ENCODE measurements at regions not wholly inside any gene's neighbourhood (a gene's known extent, or its start where the extent isn't known, plus 50 kb on each side); places are given as distances from the start of the nearest gene placed in this dataset.

GRCh38 chr13:26989957-26990713 is 181.5 kb downstream of the USP12 start:
- peaks cover 1 to 19% (median 11%) of the 10 kb centered on the region in 5 donors for H3K27me3 Mint-ChIP-seq
- H3K4me3 ChIP-seq (ENCODE audit: low read length): no peak overlapping the region
- ATAC-seq (no peak), DNase-seq (no peak)
- no peaks in the 10 kb centered on the region for H3K9me3 ChIP-seq (ENCODE audit: control insufficient read depth in 2 of 3, low read length in 3 of 3)
- CTCF ChIA-PET: interaction anchor here (0.6 to 1.1 kb wide), 2 partner anchors 369 to 841 kb away, joined by 3 read pairs; no protein-coding TSS in a partner anchor
- H3K9me3 Mint-ChIP-seq: no peaks in the 10 kb centered on the region
- no peaks in the 10 kb centered on the region for H3K4me1 ChIP-seq (ENCODE audit: control insufficient read depth in 2 of 2, insufficient read depth in 2 of 2, low read length in 2 of 2)
- H3K27ac Mint-ChIP-seq: no peak overlapping the region
- peaks cover 0 to under 1% (median 0%) of the 10 kb centered on the region in 7 donors for H3K4me1 Mint-ChIP-seq
- no peaks in the 10 kb centered on the region for H3K27me3 ChIP-seq (ENCODE audit: control insufficient read depth in 2 of 2, insufficient read depth in 2 of 2, low read length in 2 of 2)
- intact Hi-C loops (cut with micrococcal nuclease): loop anchor here in 1 of 2 donors (5.0 kb wide), 1 partner anchor 837 kb away; no protein-coding TSS in a partner anchor
- no peaks in the 10 kb centered on the region for H3K36me3 Mint-ChIP-seq
- no peak overlapping the region for H3K27ac ChIP-seq (ENCODE audit: low read depth, low read length)
- H3K36me3 ChIP-seq (ENCODE audit: control insufficient read depth in 2 of 3, insufficient read depth in 3 of 3, low read length in 3 of 3): no peaks in the 10 kb centered on the region
- POLR2A ChIA-PET: no interaction called here
- no peak overlapping the region for H3K4me3 Mint-ChIP-seq

- no peak overlapping the region for H3K27ac Mint-ChIP-seq
Measured at GRCh38 chr13:26989261-26989956, 182.2 kb downstream of the USP12 start.

GRCh38 chr13:26988059-26988769 is 183.4 kb downstream of the USP12 start:
- H3K36me3 Mint-ChIP-seq: no peaks in the 10 kb centered on the region
- H3K27ac ChIP-seq (ENCODE audit: low read depth, low read length): no peak overlapping the region
- no peak overlapping the region for H3K4me3 ChIP-seq (ENCODE audit: low read length)
- intact Hi-C loops (cut with micrococcal nuclease): loop anchor here in 1 of 2 donors (5.0 kb wide), 1 partner anchor 839 kb away; no protein-coding TSS in a partner anchor
- ChIA-PET CTCF (interaction anchor here (1.2 to 4.8 kb wide), 2 partner anchors 215 to 372 kb away, joined by 4 to 122 read pairs; no protein-coding TSS in a partner anchor), POLR2A (no interaction called here)
- H3K9me3 Mint-ChIP-seq: peaks cover 0 to 1% (median 0%) of the 10 kb centered on the region in 11 donors
- DNase-seq (no peak), ATAC-seq (no peak)
- H3K4me3 Mint-ChIP-seq: no peak overlapping the region
- H3K9me3 ChIP-seq (ENCODE audit: control insufficient read depth in 2 of 3, low read length in 3 of 3): no peaks in the 10 kb centered on the region
- no peak overlapping the region for H3K27ac Mint-ChIP-seq
- H3K36me3 ChIP-seq (ENCODE audit: control insufficient read depth in 2 of 3, insufficient read depth in 3 of 3, low read length in 3 of 3): no peaks in the 10 kb centered on the region
- no peaks in the 10 kb centered on the region for H3K4me1 ChIP-seq (ENCODE audit: control insufficient read depth in 2 of 2, insufficient read depth in 2 of 2, low read length in 2 of 2)
- H3K4me1 Mint-ChIP-seq: peaks cover 0 to 9% (median 0%) of the 10 kb centered on the region in 7 donors
- no peaks in the 10 kb centered on the region for H3K27me3 ChIP-seq (ENCODE audit: control insufficient read depth in 2 of 2, insufficient read depth in 2 of 2, low read length in 2 of 2)
- peaks cover 3 to 15% (median 11%) of the 10 kb centered on the region in 5 donors for H3K27me3 Mint-ChIP-seq

More at GRCh38 chr13:26989261-26989956, 182.2 kb downstream of the USP12 start:
- ChIA-PET POLR2A (no interaction called here), CTCF (interaction anchor here (0.6 to 4.8 kb wide), 3 partner anchors 370 to 841 kb away, joined by 3 to 122 read pairs (median 3); no protein-coding TSS in a partner anchor)
- Histone ChIP-seq H3K36me3 (ENCODE audit: control insufficient read depth in 2 of 3, insufficient read depth in 3 of 3, low read length in 3 of 3) (no peaks in the 10 kb centered on the region), H3K4me1 (ENCODE audit: control insufficient read depth in 2 of 2, insufficient read depth in 2 of 2, low read length in 2 of 2) (no peaks in the 10 kb centered on the region), H3K27ac (ENCODE audit: low read depth, low read length) (no peak overlapping the region), H3K4me3 (ENCODE audit: low read length) (no peak overlapping the region), H3K9me3 (ENCODE audit: control insufficient read depth in 2 of 3, low read length in 3 of 3) (no peaks in the 10 kb centered on the region), H3K27me3 (ENCODE audit: control insufficient read depth in 2 of 2, insufficient read depth in 2 of 2, low read length in 2 of 2) (no peaks in the 10 kb centered on the region)
- H3K4me3 Mint-ChIP-seq: no peak overlapping the region
- H3K27me3 Mint-ChIP-seq: peaks cover 0 to 15% (median 7%) of the 10 kb centered on the region in 5 donors
- H3K4me1 Mint-ChIP-seq: peaks cover 0 to 2% (median 0%) of the 10 kb centered on the region in 7 donors
- no peaks in the 10 kb centered on the region for H3K9me3 Mint-ChIP-seq
- ATAC-seq: no peak
- intact Hi-C loops (cut with micrococcal nuclease): loop anchor here in 1 of 2 donors (5.0 kb wide), 1 partner anchor 838 kb away; no protein-coding TSS in a partner anchor
- no peaks in the 10 kb centered on the region for H3K36me3 Mint-ChIP-seq
- no peak for DNase-seq

- Histone ChIP-seq H3K27me3 (ENCODE audit: control insufficient read depth in 2 of 2, insufficient read depth in 2 of 2, low read length in 2 of 2) (no peaks in the 10 kb centered on the region), H3K27ac (ENCODE audit: low read depth, low read length) (no peak overlapping the region), H3K4me1 (ENCODE audit: control insufficient read depth in 2 of 2, insufficient read depth in 2 of 2, low read length in 2 of 2) (no peaks in the 10 kb centered on the region), H3K36me3 (ENCODE audit: control insufficient read depth in 2 of 3, insufficient read depth in 3 of 3, low read length in 3 of 3) (no peaks in the 10 kb centered on the region), H3K4me3 (ENCODE audit: low read length) (no peak overlapping the region), H3K9me3 (ENCODE audit: control insufficient read depth in 2 of 3, low read length in 3 of 3) (no peaks in the 10 kb centered on the region)
- CTCF ChIA-PET: interaction anchor here (1.2 to 4.8 kb wide), 2 partner anchors 216 to 373 kb away, joined by 4 to 122 read pairs; no protein-coding TSS in a partner anchor
- Mint-ChIP-seq H3K36me3 (no peaks in the 10 kb centered on the region), H3K4me3 (no peak overlapping the region), H3K27me3 (peaks cover 3 to 17% (median 11%) of the 10 kb centered on the region in 5 donors), H3K9me3 (peaks cover 0 to 1% (median 0%) of the 10 kb centered on the region in 11 donors), H3K4me1 (peaks cover 0 to 10% (median 0%) of the 10 kb centered on the region in 7 donors), H3K27ac (no peak overlapping the region)
- POLR2A ChIA-PET: no interaction called here
- intact Hi-C loops (cut with micrococcal nuclease): loop anchor here in 1 of 2 donors (5.0 kb wide), 1 partner anchor 840 kb away; no protein-coding TSS in a partner anchor
- DNase-seq (no peak), ATAC-seq (no peak)
Measured at GRCh38 chr13:26987486-26988013, 184.1 kb downstream of the USP12 start.

GRCh38 chr13:26985285-26985878 is 186.2 kb downstream of the USP12 start:
- DNase-seq (peak; percentile 17 to 76 (median 65)), ATAC-seq (peak; percentile 83)
- no peaks in the 10 kb centered on the region for H3K9me3 ChIP-seq (ENCODE audit: control insufficient read depth in 2 of 3, low read length in 3 of 3)
- POLR2A ChIA-PET: interaction anchor here (0.7 to 1.0 kb wide), 2 partner anchors 305 to 374 kb away, joined by 4 to 5 read pairs; no protein-coding TSS in a partner anchor
- Mint-ChIP-seq H3K27me3 (peaks cover 3 to 17% (median 11%) of the 10 kb centered on the region in 5 donors), H3K36me3 (no peaks in the 10 kb centered on the region), H3K4me3 (no peak overlapping the region), H3K9me3 (peaks cover 0 to 1% (median 0%) of the 10 kb centered on the region in 11 donors), H3K4me1 (peaks cover 0 to 10% (median 0%) of the 10 kb centered on the region in 7 donors), H3K27ac (peak overlapping the region in 1 of 9 donors; percentile 46)
- H3K27ac ChIP-seq (ENCODE audit: low read depth, low read length): no peak overlapping the region
- CTCF ChIA-PET: interaction anchor here (0.6 to 4.8 kb wide), 29 partner anchors 11 to 1018 kb away, joined by 3 to 122 read pairs (median 4); partner anchors contain the start of gene RASL11A
- intact Hi-C loops (cut with micrococcal nuclease): loop anchor here (1.0 to 5.0 kb wide), 8 partner anchors 265 to 999 kb away; partner anchors contain the start of gene RPL21 (in 1 of the 2)
- no peaks in the 10 kb centered on the region for H3K36me3 ChIP-seq (ENCODE audit: control insufficient read depth in 2 of 3, insufficient read depth in 3 of 3, low read length in 3 of 3)
- no peaks in the 10 kb centered on the region for H3K4me1 ChIP-seq (ENCODE audit: control insufficient read depth in 2 of 2, insufficient read depth in 2 of 2, low read length in 2 of 2)
- H3K4me3 ChIP-seq (ENCODE audit: low read length): no peak overlapping the region
- H3K27me3 ChIP-seq (ENCODE audit: control insufficient read depth in 2 of 2, insufficient read depth in 2 of 2, low read length in 2 of 2): no peaks in the 10 kb centered on the region
